ENCODE measurements at regions not wholly inside any gene's neighbourhood (a gene's known extent, or its start where the extent isn't known, plus 50 kb on each side); places are given as distances from the start of the nearest gene placed in this dataset.
A peak's percentile ranks its signal among the peaks of the same experiment; 100 is the strongest.
"Not testable (repeated sequence)": the region's sequence is repeated elsewhere in the genome, so short reads cannot be mapped to it uniquely, and the experiment has no call there.

DNA sequence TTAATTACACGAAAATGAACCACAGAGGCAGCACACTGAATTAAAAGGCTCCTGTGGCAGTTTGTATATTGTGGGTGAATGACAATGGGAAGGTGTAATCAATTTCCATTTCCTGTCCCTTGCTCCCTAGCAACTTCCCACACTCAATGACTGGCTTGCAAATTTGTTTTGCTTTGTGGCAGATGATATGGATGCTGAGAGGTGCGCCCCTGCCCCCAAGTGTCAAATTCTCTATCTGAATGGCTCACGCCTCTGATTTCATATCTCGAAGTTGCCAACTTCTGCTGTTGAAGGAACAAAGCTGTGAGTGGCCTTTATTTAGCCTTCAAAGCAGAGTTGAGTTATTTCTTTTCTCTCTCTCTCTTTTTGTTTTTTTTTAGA lies 86.0 kb downstream of the FOXD2 start:
- DNase-seq = no peak

GRCh38 chr1:47524272-47524671 lies 86.4 kb downstream of the FOXD2 start:
- no peak for DNase-seq

- peak; percentile 35 for DNase-seq
Observed at GRCh38 chr1:47527653-47528272, 89.9 kb downstream of the FOXD2 start.

DNA sequence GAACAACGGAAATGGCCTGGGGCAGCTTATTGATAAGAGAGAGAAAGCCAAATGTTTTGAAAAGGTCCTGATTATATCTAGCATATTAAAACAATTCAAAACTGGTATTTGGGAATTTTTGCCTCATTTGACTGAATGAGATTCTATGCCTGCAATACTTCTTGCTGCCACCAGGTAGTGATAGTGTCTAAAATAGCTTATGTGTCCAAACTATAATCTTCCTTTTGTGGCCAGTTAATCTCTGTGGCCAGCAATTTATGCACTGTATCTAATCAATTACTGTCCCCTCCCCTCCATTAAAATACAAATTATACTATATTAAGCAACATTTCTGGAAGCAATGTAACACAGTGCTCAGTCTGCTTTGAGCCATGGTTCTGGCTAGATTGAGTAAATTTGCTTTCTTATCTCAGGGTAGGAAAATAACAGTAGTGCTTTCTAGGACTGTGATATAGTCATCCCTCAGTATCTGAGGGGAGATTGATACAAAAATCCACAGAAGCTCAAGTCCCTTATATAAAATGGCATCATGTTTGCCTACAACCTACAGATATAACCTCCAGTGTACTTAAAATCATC lies 91.8 kb downstream of the FOXD2 start:
- DNase-seq = no peak

- peak; percentile 82 for DNase-seq
Observed at GRCh38 chr1:47532921-47533792, 95.3 kb downstream of the FOXD2 start.

- no peak for DNase-seq
Observed at GRCh38 chr1:47533793-47534328, 96.0 kb downstream of the FOXD2 start.

DNA sequence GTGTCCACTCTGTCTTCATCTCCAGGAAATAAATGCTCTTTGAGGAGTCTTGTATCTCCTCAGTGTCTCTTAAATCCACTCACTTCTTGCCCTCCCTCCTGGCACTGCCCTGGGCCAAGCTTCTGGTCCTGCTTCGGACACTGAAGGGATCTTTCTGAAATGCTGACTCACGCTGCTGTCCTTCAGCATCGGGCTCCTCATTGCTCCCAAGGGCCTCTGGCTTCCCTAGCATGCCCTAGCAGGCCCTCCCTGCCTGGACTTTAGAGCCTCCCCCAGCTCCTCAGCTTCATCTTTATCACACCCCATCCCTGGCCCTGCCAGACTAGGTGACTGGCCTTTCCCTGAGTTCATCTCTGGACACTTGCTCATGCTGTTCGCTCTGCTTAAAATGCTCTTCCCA lies 96.6 kb downstream of the FOXD2 start:
- DNase-seq = no peak

GRCh38 chr1:47536646-47537118 lies 98.8 kb downstream of the FOXD2 start:
- DNase-seq = no peak

- DNase-seq = no peak
Observed at GRCh38 chr1:47537268-47537667, 99.4 kb downstream of the FOXD2 start.

GRCh38 chr1:47537966-47538365 lies 100.1 kb downstream of the FOXD2 start:
- DNase-seq = no peak

DNA sequence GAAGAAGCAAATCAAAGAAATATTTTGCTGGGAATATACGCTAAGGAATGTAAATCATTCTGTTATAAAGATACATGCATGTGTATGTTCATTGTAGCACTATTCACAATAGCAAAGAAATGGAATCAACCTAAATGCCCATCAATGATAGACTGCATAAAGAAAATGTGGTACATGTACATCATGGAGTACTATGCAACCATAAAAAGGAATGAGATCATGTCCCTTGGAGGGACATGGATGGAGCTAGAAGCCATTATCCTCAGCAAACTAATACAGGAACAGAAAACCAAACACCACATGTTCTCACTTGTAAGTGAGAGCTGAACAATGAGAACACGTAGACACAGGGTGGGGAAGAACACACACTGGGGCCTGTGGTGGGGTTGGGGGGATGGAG lies 100.7 kb downstream of the FOXD2 start:
- not testable (repeated sequence) for DNase-seq

DNA sequence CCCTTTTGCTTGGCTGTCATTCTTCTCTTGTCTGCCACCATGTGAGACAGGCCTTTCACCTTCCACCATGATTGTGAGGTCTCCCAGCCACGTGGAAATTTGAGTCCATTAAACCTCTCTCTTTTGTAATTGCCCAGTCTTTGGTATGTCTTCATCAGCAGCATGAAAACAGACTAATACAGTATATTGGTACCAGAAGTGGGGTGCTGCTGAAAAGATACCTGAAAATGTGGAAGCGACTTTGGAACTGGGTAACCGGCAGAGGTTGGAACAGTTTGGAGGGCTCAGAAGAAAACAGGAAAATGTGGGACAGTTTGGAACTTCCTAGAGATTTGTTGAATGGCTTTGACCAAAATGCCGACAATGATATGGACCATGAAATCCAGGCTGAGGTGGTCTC lies 103.9 kb downstream of the FOXD2 start:
- DNase-seq = not testable (repeated sequence)

GRCh38 chr1:47543089-47543488 lies 105.2 kb downstream of the FOXD2 start:
- not testable (repeated sequence) for DNase-seq

GRCh38 chr1:47545912-47546483 lies 108.2 kb downstream of the FOXD2 start:
- no peak for DNase-seq

DNA sequence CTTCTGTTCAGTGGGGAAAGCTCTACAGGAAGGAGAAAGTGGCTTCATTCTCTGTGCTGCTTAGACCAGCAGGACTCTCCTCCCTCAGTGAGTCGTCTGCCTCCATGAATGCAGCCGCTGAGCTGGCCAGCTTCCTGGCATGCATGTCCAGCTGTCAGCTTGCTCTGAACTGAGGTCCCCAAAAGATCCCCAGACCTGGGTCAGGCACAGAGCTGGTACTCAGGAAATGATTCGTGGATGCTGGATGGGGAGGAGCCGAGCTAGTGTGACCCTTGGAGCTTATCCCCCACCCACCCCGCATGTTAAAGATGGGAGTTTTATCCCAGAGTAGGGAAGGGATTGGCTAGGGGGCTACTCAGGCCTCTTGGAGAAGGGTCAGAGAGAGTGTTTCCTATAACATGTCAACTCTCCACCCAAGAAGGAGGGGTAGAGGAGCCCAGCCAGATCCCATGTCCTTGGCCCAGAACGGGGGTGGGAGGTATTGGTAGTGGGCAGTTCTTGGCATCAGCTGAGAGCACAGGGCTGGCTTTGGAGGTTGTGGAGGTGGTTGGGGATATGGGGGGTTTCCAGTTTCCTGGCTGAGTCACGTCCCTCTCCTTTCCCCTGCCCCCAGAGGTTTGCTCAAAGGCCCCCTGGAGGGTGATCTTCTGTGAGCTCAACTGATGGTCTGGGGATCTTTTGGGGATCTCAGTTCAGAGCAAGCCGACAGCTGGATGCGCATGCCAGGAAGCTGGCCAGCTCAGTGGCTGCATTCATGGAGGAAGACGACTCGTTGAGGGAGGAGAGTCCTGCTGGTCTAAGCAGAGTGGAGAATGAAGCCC lies 110.1 kb downstream of the FOXD2 start:
- DNase-seq = peak; percentile 30

- no peak for DNase-seq
Observed at GRCh38 chr1:47548637-47549036, 110.8 kb downstream of the FOXD2 start.

DNA sequence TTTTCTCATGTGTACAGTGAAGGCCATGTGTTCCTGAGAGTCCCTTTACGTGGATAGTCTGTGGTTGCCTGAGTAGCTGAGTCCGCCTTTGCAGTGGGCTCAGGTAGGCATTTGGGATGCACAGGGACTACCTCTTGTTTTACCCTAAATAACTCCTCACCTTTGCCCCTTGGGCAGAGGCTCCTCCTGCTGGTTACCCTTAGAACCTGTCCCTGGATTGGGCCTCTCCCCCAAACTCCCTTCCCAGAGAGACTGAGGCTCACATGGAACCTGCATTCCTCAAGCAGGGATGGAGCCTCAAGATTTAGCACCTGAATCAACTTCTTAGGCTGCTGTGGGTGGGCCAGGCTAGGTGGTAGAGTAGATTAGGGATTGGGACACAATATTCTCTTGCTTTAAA lies 111.7 kb downstream of the FOXD2 start:
- DNase-seq = no peak

DNA sequence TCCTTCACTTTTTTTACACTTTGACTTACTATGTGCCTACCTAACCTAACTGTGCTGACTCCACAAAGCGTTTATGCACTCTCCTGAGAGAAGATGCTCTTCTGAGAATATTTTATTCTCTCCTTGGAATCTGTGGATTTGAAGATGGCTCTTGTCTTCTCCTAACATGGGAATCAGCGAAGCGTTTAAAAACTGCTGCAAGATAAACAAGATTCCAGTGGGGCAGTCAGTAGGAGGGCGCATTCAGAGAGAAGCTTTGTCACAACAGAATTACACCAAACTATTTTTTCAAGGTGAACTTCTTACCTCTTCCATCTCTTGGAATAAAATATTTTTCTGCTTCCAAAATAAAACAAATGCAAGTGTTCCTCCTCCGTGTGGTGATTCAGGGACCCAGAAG lies 113.1 kb downstream of the FOXD2 start:
- no peak for DNase-seq

- DNase-seq = no peak
Observed at GRCh38 chr1:47551971-47552528, 114.2 kb downstream of the FOXD2 start.

GRCh38 chr1:47554082-47554481 lies 116.2 kb downstream of the FOXD2 start:
- no peak for DNase-seq

- DNase-seq = no peak
Observed at GRCh38 chr1:47554901-47555300, 117.1 kb downstream of the FOXD2 start.

GRCh38 chr1:47555306-47555705 lies 117.5 kb downstream of the FOXD2 start:
- no peak for DNase-seq
